SH-SY5Y (cell line): ENCODE measurements at regions not wholly inside any gene's neighbourhood (a gene's known extent, or its start where the extent isn't known, plus 50 kb on each side); places are given as distances from the start of the nearest gene placed in this dataset.

Experiments used
- GATA2 ChIP-seq: IDR thresholded peaks from 2 replicates; pipeline ENCODE4 v1.6.1; 2011; ENCODE audit warnings: mild to moderate bottlenecking, low read depth, low read length
- GATA3 ChIP-seq: IDR thresholded peaks from 2 replicates; pipeline ENCODE4 v1.6.1; 2011; ENCODE audit warnings: low read depth, mild to moderate bottlenecking, low read length, moderate library complexity

DNA sequence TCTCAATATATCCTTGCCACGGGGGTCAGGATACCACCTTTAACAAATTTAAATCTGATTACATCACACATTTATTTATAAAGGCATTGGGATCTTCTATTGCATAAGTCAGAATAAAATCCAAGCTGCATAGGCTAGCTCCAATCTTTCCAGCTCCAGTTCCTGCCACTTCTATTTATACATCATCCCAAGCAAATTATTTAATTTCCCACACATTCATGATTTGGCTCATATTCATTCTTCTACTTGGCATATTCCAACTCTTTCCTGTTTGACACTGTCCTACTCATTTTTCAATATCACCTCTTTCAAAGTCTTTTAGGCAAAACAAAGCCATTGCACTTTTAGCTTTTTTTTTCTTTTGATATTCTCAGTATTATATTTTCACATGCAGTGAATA lies 579.0 kb upstream of the FZD8 start:
- TF ChIP-seq GATA2 (no peak), GATA3 (no peak)

DNA sequence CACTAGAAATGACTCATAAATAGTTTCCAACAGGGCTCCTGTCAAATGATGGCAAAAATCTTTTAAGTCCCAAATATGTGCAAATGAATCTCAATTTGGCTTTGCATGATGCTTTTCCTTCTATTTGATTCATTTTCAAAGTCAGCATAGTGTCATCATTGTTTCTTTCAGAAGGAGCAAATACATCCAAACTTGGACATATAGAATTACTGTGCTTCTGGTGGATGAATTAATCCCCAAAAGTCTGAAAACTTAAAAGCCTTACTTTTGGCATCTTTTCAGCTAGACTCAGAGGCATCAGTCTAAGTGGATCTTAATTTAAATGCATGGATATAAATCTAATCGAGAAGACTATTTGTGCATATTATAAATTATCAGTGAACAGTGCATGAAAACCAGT lies 578.1 kb upstream of the FZD8 start:
- TF ChIP-seq GATA3: no peak
- TF ChIP-seq GATA2: no peak

DNA sequence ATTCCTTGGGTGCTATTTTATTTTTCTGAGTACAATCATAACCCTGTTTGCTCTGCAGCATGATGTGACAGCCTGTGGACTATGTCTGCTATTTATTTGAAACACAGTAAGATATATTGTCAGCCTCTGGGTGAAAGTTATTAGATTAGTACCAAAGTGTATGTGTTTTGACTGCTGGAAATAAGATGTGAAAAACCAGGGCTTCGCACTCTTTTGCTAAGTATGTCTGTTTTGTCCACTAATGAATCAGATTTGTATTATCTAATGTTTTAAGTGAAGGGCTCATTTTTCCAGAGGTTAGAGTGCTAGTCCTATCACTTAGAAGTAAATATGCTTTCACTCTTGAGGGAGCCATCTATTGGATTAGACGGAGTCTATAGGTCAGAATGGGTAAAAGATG lies 569.8 kb upstream of the FZD8 start:
- 0 out of 2 replicates have a peak, but pooled peaks have one; percentile 36 for TF ChIP-seq GATA2
- TF ChIP-seq GATA3: no peak; the same call in 1 of the 2 replicates

GRCh38 chr10:36209480-36209879 lies 567.4 kb upstream of the FZD8 start:
- TF ChIP-seq GATA2: no peak
- TF ChIP-seq GATA3: no peak

DNA sequence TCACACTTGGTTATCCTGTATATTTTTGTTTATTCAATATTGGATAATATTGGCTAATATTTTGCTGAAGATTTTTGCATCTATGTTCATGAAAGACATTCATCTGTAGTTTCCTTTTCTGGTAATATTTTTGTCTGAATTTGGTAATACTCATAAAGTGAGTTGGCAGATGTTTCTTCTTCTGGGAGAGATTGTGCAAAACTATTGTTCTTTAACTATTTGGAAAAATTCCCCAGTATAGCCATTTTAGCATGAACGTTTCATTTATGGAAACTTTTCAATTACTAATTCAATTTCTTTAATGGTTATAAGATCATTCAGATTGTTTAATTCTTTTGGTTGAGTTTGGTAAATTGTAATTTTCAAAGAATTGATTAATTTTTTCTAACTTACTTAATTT lies 560.8 kb upstream of the FZD8 start:
- no peak for TF ChIP-seq GATA3
- TF ChIP-seq GATA2: no peak

- TF ChIP-seq GATA2 (no peak), GATA3 (no peak)
Observed at GRCh38 chr10:36200577-36200976, 558.5 kb upstream of the FZD8 start.

DNA sequence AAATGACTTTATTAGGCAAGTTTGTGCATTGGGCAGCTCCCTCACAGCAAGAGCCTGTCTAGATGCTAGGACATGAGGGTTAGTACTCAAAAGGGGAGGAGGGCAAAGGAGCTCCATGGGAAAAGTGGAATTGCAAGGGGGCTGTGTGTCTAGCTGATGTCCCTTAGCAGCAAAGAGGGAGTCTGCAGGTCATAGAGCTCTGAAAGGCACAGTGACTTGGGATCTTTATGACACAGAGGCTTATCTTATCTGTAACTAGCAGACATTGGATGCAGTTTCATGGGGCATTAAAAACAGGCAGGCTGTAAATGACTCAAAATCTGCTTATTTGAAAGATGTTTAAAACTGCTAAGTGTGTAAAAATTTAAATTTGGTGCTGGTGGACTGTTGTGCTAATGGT lies 556.2 kb upstream of the FZD8 start:
- TF ChIP-seq GATA2: no peak

GRCh38 chr10:36195364-36195763 lies 553.3 kb upstream of the FZD8 start:
- no peak for TF ChIP-seq GATA3
- TF ChIP-seq GATA2: no peak

DNA sequence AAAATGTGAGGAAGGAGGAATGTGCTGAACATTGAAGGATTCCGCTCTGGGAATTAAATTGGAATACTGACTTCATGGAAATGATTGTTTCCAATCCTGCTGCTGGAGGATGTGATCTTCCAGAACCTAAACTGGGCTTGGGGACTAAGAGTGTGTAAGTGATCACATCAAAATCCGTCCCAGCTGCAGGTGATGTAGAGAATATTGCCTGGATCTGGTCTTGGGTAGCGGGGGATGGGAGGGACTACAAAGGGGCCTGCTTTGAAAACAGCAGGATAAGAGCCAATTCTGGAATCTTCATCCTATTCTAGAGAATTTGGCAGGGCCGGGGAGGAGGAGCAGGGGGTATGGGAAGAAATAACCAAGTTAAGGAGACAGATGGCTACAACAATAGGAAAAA lies 552.2 kb upstream of the FZD8 start:
- TF ChIP-seq GATA3: no peak
- no peak for TF ChIP-seq GATA2

DNA sequence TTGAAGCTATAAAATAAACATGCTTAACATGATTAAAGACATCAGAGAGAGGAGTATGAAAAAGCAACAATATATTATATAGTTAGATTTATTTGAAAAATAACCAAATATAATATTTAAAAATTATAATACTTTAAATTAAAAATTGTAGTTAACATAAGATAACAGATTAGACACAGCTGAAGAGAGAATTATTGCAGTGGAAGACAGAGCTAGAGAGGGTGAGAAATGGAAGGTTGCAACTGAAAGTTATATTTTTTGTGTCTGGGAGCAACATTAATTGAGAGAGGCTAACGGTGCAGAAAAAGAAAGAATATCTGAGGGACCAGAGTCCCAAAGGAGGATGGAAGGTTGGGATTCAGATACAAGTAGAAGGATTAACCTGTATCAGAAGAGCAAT lies 548.9 kb upstream of the FZD8 start:
- TF ChIP-seq GATA3: no peak
- no peak for TF ChIP-seq GATA2

DNA sequence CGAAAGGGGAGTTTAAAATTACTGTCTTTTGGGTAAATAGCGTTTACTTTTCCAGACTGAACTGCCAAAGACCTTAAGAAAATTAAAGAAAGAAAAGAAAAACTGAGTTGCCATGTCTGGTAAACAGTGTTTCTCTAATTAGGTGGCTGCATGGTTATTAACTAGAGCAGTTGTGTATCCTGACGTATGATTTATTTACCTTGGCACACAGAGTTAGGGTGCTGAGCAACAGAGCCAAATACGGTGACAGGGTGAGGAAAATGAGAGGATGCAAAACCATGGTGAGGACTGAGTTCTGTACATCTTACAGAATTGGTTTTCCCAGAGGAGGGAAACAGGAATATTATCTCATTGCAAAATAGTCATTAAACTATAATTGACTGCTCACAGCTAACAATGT lies 546.4 kb upstream of the FZD8 start:
- TF ChIP-seq GATA2 (no peak), GATA3 (no peak)

DNA sequence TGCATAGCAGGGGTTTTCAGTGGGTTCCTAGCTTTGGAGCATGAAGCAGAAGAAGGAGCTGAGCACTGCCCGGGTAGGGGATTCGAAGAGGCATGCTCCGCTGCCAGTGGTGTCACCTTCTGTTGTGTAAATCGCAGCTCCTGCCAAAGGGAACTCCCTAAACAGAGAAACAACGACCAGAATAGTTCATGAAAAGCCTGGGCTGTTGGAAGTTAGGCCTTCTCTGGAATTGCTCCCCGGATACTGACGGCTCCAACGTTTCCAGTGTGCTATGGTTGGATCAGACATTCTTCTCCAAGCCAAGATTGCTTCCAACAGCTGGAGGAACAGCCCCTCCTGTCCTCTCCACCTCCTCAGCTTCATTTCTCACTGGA lies 546.0 kb upstream of the FZD8 start:
- no peak for TF ChIP-seq GATA3
- TF ChIP-seq GATA2: no peak

DNA sequence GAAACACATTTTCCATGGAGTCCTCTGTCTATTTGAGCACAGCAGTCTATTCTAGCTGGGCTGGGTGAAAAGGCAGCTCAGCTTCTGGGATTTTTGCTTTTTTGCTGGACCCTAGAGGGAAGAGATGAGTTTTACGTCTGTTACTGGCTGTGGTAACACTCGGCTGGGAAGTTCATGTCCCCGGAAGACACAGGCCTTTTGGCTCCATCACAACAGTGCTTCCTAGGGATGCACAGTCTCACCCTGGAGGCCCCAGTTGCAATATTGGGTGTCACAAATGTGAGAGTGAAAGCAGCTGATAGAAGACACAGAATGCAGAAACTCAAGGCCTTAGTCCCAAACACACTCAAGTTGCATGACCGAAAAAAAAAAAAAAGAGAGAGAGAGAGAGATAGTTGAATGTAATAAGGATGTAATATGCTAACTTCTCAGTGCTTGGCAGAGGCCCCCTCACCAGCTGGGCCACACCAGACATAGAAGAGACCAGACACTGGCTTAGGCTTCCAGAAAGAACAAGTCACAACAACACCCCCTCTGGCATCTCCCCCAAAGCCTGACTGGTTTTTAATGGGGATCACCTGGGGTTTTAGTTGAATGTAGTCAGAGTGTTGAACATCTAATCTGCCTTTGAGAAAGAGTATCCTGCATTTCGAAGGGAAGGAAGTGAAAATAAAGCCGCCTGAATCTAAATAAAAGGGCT lies 545.4 kb upstream of the FZD8 start:
- TF ChIP-seq GATA3: no peak

DNA sequence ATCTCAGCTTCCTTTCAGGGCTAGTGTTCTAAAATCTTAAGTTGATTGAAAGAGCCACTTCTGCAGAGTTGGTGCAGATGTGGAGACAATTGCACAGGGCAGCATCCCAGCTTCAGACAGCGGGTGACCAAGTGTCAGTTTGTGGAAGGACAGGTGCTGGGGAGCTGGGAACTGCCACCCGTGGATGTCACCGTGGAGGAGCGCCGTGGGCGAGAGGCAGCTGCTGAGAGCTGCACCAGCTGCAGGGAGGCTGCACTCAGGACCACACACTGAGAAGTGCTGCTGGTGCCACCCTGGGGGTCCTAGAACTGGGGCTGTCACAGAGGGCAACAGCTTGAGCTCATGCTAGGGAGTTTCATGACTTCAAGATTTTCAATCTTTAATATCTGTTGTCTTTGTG lies 543.0 kb upstream of the FZD8 start:
- no peak for TF ChIP-seq GATA3
- TF ChIP-seq GATA2: no peak

GRCh38 chr10:36183726-36184125 lies 541.6 kb upstream of the FZD8 start:
- no peak for TF ChIP-seq GATA2
- no peak for TF ChIP-seq GATA3

DNA sequence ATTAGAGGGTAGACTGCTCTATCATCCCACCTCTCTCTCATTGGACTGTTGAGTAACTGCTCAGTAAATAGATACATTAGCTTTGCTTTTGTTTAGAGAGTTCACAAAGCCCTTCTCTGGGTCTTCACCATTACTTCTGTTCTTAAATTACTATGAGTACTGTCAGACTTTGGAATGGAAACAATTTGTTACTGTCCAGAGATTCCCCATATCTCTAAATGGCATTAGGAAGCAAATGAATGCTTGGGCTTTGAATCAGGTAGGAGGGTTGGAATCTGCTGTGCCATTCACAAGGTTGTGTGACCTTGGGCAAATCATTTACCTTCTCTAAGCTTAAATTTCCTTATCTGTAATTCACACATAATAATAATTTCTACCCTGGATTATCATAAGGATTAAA lies 541.0 kb upstream of the FZD8 start:
- no peak for TF ChIP-seq GATA3
- TF ChIP-seq GATA2: no peak

- TF ChIP-seq GATA3: no peak
- TF ChIP-seq GATA2: no peak
Observed at GRCh38 chr10:36182606-36183005, 540.5 kb upstream of the FZD8 start.
